ENCODE measurements at regions not wholly inside any gene's neighbourhood (a gene's known extent, or its start where the extent isn't known, plus 50 kb on each side); places are given as distances from the start of the nearest gene placed in this dataset.
"Not testable (repeated sequence)": the region's sequence is repeated elsewhere in the genome, so short reads cannot be mapped to it uniquely, and the experiment has no call there.

DNA sequence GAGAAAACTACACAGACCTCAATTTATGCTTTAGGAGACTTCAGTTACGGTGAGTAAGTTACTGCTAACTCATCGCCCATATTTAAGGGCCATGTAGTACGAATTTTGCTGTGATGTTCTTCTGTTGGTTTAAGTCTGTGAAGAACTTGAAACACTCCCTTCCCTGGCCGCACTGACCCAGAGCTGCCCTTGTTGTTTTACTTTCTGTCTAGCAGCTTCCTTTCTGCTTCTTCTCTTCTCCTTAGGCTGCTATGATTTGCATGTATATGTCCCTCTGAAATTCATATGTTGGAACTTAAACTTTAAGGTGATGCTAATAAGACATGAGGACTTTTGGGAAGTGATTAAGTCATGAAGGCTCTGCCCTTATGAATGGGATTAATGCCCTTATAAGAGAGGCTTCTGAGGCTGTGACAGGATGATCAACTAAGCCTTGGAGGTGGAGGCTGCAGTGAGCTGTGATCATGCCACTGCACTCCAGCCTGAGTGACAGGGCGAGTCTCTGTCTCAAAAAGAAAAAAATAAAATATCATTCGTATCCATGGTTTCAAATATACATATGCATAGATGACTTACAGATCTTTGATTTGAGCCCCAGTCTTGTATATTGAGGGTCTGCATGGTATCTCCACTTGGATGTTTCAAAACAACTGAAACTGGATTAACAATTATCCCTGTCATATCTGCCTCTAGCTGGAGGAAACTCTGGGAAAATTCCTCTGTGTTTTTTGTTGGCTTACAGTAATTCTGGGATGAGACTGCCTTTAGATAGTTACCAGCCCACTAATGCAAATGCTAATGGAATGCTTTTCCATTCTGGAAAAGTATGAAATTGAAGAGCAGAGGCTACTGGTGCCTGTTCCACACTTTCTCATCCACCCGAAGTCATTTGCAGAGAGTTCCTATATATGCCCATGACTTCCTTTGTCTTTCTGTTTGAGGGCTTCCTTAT is 263.4 kb upstream of the ACTBL2 start:
- DNase-seq (ENCODE audit: low read depth): no peak

DNA sequence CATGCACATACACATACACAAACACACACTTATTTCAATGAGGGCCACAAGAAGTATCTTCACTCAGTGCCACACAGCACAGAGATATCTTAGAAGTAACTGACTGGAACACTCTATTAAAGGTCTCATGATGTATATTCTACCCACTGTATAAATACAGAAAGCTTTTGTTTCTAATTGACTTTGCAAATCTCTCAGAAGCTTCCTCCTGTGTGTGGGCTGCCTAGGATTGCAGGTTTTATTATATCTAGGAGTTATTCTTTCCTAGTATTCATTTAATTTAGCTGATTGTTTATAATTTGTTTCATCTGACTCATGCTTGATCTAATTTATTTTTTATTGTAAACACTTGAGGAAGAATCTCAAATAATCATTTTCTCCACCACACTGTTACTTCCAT is 262.4 kb upstream of the ACTBL2 start:
- DNase-seq (ENCODE audit: low read depth): no peak

DNA sequence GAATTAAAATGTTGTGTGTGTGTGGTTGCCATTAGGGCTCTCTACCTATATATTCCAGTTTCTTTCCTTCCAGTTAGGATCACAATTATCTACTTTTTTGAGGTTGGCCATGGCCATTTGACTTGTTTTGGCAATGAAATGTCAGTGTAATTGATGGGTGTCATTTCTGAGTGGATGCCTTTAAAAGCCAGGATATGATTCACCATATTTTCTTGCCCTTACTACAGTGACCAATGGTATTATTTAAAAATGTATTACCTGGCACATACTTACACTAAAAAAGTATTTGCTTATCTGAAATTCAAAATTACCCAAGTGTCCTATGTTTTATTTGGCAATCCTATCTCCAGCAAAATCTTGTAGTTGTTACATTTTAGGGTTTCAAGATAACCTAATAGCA is 258.7 kb upstream of the ACTBL2 start:
- no peak for DNase-seq (ENCODE audit: low read depth)

DNA sequence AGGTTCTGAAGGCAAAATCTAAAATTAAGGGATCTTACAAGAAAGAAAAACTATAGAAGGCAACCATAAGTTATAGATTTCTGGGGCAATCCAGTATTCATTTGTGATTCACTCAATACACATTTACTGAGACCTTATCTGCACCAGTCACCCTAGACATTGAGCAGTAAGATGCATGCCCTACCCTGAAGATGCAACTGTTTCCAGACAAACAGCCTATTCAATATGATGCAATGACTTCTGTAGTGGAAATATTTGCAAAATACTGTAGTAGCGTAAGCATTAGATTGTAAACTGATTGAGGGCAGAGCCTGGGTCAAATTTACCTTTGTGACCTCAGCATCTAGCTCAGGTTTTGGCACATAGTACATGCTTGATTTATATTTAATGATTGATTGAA is 256.2 kb upstream of the ACTBL2 start:
- DNase-seq (ENCODE audit: low read depth): no peak

DNA sequence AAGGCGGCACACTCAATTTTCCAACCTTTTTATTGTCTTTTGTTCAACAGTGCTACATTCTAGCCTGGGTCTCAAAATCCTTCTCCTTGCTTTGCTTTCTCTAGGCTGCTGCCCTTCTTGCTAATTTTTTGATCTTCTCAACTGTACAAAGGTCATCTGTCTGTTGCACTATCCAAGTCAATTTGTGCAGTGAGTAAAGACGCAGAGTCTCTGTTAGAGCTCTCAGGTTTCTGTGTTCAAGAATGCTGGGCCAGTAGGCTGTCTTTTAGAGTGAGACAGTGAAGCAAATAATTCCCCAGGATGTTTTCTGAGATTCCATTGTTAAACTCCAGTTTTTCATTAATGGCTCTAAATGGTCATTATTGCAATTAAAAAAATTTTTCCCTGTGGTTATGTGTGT is 255.7 kb upstream of the ACTBL2 start:
- DNase-seq (ENCODE audit: low read depth): no peak

DNA sequence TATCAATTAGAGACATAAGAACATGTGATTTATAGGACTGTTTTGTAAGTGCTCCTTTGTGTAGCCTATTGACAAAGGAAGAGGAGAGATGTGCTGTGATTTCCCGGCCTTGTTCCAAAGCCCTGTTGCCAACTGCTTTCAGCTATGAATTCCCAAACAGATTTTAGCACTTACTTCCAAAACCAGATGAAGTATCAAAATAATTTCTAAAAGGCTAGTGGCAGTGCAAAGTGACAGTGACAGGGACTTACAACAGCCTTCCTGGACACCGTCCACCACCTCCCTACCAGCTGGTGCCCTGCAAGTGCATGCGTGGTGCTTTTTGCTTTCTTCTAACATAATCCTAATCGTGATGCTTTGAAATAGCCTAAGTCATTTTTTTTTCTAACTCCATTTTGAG is 254.1 kb upstream of the ACTBL2 start:
- no peak for DNase-seq (ENCODE audit: low read depth)

DNA sequence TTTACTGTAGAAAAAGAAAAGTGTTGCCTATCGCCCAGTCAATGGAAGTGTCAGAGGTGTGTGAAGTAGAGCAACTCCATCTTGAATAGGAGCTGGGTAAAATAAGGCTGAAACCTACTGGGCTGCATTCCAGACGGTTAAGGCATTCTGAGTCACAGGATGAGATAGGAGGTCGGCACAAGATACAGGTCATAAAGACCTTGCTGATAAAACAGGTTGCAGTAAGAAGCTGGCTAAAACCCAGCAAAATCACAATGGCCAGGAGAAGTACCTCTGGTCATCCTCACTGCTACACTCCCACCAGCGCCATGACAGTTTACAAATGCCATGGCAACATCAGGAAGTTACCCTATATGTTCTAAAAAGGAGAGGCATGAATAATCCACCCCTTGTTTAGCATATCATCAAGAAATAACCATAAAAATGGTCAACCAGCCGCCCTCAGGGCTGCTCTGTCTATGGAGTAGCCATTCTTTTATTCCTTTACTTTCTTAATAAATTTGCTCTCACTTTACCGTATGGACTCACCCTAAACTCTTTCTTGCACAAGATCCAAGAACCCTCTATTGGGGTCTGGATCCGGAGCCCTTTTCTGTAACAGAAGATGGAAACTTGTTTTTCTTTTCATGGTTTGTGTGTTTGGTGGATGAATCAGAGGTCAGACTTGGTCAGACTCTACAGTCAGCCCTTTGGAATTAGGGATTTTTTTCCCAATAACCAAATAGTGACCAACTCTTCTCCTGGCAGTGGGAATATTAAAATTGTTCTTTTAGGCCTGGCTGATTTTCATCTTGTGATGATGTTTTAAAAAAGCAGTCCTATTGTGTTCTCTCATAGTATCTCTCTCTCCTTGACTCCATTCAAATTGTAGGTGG is 252.9 kb upstream of the ACTBL2 start:
- peak; percentile 51 for DNase-seq (ENCODE audit: low read depth)

DNA sequence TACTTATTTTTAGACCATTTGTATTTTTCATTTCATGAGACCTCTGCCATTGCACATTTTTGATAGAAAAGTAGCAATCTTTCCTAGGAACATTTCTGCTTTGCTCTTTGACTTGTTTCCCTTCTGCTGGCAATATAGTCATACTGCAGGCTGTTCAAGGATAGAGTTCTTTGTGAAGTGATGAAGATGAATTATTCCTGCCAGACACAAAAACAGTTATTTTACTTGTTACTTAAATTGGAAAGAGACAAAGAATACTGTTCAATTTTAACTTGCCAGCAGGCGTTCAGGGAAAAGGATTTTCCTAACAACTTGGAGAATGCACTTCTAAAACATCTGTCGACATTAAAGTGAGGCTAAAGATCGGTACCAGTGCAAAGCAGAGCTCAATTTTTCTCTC is 251.7 kb upstream of the ACTBL2 start:
- no peak for DNase-seq (ENCODE audit: low read depth)

DNA sequence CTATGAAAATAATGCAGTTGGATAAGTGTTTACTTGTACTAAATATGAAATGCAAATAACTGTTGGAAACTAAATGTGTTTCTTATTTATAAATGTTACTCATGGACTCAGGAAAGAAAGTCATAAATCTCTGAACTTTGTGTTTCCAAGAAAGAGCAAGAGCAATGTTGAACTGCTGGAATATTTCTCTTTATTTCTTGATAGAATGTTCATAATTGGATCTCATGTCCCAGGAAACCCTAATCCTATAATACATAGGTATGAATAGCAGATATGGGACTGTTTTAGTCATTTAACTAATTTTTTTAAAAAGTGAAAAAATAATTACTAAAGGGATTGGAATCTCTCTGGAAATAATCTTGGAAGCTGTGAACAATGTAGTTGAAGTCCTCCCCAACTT is 245.0 kb upstream of the ACTBL2 start:
- no peak for DNase-seq (ENCODE audit: low read depth)

DNA sequence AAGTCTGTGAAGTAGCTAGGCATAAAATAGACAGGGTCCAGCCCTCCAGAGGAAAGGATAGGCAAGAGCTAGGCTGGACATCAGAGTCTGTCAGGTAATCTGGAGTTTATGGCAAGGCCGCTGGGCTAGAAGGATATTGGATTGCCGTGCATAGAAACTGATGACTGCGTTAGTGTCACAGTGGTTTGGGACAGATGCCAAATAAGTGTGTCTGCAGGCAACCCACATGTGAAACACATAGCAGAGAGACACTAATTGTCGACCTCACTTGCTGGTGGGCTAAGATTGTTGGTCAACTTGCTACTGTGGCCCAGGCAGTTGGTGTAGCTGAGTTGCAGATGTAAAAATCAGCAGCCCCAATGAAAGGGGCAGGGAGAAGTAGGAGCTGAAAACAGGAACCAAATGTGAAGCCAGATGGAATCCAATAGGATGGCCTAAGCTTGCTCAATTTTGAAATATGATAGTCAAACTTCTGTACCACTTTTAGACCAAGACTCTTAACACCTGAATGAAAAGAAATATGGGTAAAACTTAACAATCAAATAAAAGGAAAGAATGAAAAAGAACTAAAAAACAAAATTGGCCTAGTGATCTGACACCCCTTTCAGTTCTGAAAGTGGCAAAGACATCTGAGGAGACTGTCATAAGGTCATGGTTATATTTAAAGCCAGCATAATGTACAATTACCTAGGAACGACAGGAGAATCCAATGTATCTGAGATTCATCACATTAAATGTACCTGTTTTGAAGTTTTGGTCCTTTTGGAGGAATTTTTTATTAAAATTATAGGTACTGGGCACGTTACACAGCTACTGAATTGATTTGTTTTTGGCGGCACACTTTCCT is 243.3 kb upstream of the ACTBL2 start:
- DNase-seq (ENCODE audit: low read depth): no peak

DNA sequence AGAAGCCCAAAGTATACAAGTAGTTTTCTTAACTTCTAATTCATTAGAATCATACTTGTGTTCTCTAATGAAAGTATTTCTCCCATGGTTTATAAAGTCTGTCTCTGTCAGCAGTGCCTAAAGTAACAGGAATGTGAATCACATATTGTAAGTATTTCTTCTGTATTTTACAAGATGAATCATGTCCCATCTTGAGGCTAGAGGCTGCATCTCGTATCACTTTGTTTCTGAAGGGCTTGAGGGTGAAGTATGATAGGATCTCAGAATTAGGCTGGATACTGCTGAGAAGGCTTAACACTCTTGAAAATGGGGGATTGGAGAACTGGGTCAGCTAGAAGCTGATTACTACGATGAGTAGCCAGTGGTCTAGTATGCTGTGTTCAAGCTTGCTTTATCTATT is 242.2 kb upstream of the ACTBL2 start:
- DNase-seq (ENCODE audit: low read depth): no peak

DNA sequence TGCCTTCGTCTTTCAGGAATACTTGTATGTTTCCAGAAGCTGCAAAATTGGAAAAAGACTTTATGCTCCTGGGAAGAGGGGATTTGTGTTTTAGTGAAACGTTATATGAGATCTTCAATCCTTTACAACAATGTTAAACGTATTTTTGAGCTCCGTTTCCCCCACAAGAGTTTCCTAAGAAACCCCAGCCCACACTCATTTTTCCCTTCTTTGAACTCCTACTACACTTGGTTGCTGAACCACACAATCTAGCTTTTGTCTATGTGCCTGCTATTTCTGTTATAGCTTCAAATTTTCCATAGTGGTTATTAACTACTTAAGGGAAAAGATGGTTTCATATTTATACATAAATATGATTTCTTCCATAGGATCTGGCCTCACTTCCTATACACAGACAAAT is 238.6 kb upstream of the ACTBL2 start:
- no peak for DNase-seq (ENCODE audit: low read depth)

DNA sequence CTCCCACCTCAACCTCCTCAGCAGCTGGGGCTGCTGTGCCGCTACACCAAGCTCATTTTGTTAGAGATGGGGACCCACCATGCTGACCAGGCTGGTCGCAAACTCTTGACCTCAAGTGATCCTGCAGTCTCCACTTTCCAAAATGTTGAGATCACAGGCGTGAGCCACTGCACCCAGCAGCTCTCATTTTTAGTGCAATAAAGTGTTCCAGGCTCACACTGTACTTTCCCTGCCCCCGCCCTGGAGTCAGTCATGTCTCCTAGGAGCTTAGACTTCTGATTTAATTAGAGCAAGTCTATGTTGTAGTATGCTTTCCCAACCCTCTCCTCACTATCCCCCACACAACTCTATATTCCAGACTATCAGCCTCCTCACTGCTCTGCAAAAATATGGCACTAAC is 238.0 kb upstream of the ACTBL2 start:
- DNase-seq (ENCODE audit: low read depth): no peak

DNA sequence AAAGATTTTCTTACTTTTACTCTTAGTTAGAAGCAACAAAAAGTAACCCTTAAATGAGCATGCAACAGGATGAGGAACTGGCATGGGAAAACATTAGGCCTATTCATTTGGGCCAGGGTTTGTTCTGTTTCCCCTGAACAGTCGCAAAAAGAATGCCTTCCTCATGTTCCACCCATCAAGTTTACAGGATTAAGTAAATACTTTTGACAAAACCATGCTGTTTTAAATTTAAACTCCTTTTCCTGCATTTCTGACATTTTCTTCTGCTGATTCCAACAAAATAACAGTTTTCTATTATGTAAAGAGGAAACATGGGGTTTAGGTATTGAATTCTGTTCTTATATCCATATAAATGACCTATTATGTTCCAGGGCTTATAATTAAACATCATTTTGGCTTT is 236.6 kb upstream of the ACTBL2 start:
- no peak for DNase-seq (ENCODE audit: low read depth)

DNA sequence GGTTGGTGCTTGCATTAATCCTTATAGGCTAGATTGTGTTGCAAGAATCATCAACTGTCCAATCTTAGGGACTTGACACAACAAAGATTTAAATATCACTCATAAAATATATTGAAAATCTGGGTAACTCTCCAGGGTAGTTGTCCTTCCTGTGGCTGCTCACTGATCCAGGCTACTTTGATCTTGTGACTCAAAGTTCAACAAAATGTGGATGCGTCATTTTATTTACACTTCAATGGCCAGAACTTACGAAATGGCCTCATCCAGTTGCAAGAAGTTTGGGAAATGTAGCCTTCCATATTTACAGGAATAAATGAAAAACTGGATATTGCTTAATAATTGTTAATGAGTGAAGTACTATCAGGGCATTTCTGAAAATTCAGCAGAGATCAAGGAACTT is 235.5 kb upstream of the ACTBL2 start:
- no peak for DNase-seq (ENCODE audit: low read depth)

DNA sequence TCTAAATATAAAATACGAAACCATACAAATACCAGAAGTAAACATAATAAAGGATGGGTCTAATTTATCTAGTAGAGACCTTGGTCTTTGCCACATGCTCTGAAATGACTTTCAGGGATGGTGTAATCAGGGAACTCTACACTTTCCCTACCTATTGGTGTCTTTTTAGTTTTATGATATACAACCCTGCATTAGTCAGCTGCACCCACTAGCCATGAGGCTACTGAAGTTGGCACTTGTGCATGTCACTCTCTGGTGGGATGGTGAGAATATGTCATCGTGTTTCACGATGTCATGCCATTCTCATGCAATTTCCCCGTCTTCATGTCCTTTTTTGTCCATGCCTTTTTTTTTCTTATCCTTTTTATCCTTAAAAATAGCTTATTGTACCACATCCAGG is 234.9 kb upstream of the ACTBL2 start:
- DNase-seq (ENCODE audit: low read depth): no peak

DNA sequence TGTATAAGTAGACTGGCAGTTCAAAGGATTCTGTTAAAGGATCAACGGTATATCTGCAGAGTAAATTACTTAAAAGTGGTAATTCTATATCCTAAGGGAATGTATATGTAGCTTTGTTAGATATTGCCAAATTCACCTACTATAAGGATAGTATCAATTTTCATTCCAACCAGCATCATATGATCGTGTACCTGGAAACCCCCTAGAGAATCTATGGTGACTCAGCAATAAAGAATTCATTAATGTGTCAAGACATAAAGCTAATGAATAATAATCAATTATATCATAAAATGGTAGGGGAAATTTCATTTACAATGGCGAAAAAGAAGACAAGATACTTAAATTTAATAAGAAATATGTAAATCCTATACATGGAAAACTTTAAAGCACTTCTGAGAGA is 234.1 kb upstream of the ACTBL2 start:
- DNase-seq (ENCODE audit: low read depth): no peak

DNA sequence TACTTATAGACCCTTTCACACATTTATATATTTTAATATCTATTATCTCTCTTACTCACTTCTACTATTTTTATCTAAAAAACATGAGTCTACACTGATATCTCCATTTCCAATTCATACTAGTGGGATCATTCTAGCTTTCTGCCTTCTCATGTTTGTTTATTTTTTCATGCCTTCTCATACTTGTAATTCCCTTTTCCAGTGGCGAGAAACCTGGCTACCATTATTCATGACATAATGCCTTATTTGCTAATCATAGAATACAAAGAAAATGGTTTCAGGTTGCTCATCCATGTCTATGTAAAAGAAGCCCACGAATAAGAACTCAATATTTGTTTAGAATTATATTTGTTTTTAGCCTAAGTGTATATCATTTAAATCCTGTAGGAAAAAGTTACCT is 232.7 kb upstream of the ACTBL2 start:
- DNase-seq (ENCODE audit: low read depth): no peak

DNA sequence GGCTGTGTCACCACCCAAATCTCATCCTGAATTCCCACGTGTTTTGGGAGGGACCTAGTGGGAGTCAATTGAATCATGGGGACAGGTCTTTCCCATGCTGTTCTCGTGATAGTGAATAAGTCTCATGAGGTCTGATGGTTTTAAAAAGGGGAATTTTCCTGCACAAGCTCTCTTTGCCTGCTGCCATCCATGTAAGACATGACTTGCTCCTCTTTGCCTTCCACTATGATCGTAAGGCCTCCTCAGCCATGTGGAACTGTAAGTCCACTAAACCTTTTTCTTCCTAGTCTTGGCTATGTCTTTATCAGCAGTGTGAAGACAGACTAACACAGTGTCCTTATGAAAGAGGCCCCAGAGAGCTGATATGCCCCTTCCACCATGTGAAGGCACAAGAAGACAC is 230.9 kb upstream of the ACTBL2 start:
- not testable (repeated sequence) for DNase-seq (ENCODE audit: low read depth)

DNA sequence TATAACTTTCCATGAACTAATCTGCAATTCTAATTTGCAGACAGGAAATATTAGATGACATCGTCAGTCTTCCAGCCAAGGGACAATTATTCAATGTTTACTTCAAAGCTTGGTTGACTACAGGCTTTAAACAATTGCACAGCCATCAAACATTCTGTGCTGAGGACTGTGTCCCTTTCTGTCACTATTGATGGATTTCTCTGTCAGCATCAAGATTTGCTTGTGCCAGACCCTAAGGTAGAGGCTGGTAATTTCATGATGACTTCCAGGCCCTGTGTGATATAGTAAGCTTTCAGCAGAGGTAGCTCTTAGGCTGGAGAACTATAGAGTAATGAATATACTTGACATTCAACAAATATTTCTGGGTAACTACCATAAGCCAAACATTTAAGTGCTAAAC is 229.3 kb upstream of the ACTBL2 start:
- DNase-seq (ENCODE audit: low read depth): no peak

DNA sequence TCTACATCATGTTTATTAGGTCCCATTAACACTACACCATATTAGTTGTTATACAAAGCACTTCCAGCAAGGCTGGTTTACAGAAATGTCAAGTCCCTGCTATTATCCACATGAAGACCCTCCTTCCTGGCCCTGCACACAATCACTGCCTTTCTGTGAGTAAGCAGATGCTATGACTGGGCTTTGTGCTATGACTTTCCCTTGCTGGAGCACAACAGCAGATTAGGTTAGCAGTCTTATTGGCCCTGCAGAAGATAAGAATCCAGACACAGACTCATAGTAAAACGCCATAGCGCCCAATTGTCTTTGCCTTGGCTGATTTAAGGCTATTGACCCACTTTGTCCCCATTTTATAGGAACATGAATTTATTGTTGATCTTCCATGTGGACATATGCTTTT is 228.9 kb upstream of the ACTBL2 start:
- DNase-seq (ENCODE audit: low read depth): no peak

DNA sequence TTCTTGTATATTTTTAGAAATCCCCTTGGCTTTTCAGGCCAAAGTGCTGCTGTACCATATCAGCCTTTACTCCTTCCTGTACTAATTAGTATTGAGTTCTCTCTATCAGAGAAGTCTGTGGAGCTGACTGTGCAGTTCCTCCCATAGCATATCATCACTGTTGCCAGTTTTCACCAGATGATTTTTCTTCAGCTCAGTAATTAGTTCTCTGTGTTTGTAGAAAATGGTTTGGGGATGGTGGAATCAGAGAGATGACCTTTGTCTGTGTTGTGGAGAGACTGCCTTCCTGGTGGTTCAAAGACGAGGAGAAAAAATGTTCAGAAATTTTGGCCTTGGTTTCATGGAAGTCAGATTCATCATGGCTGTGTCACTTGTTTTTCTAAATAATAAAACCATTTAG is 227.5 kb upstream of the ACTBL2 start:
- DNase-seq (ENCODE audit: low read depth): no peak

Data from fibroblast of the conjunctiva (primary cell).